NCI-H446 (cell line): ENCODE measurements at regions not wholly inside any gene's neighbourhood (a gene's known extent, or its start where the extent isn't known, plus 50 kb on each side); places are given as distances from the start of the nearest gene placed in this dataset.
"Not testable (repeated sequence)": the region's sequence is repeated elsewhere in the genome, so short reads cannot be mapped to it uniquely, and the experiment has no call there.

Experiments
- DNase-seq, 2 experiments: peaks; one replicate each; lab custom pipeline; 2025; lab: John Stamatoyannopoulos, UW

GRCh38 chr7:82624965-82625364 lies 181.4 kb upstream of the CACNA2D1 start:
- no peak for DNase-seq

- DNase-seq = no peak
These were observed 180.8 kb upstream of the CACNA2D1 start for GRCh38 chr7:82624337-82624736.

GRCh38 chr7:82623812-82624211 lies 180.2 kb upstream of the CACNA2D1 start:
- DNase-seq = no peak

- DNase-seq = no peak
These were observed 173.6 kb upstream of the CACNA2D1 start for GRCh38 chr7:82617156-82617555.

GRCh38 chr7:82616059-82616728 lies 172.6 kb upstream of the CACNA2D1 start:
- peak; percentile 27 to 52 for DNase-seq

- DNase-seq = no peak
These were observed 171.9 kb upstream of the CACNA2D1 start for GRCh38 chr7:82615527-82615926.

GRCh38 chr7:82609746-82610145 lies 166.2 kb upstream of the CACNA2D1 start:
- DNase-seq = no peak

- DNase-seq = peak; percentile 30 to 69
These were observed 161.8 kb upstream of the CACNA2D1 start for GRCh38 chr7:82605247-82605864.

- DNase-seq = no peak
These were observed 158.5 kb upstream of the CACNA2D1 start for GRCh38 chr7:82602066-82602465.

GRCh38 chr7:82600531-82600930 lies 157.0 kb upstream of the CACNA2D1 start:
- no peak for DNase-seq

- no peak for DNase-seq
These were observed 156.3 kb upstream of the CACNA2D1 start for GRCh38 chr7:82599895-82600294.

GRCh38 chr7:82598958-82599357 lies 155.4 kb upstream of the CACNA2D1 start:
- no peak for DNase-seq

- DNase-seq = not testable (repeated sequence)
These were observed 152.2 kb upstream of the CACNA2D1 start for GRCh38 chr7:82595795-82596194.

GRCh38 chr7:82595176-82595575 lies 151.6 kb upstream of the CACNA2D1 start:
- peak in 1 of 2 experiments; percentile 62 for DNase-seq

- peak in 1 of 2 experiments; percentile 22 for DNase-seq
These were observed 151.1 kb upstream of the CACNA2D1 start for GRCh38 chr7:82594665-82595064.

- peak; percentile 16 to 69 for DNase-seq
These were observed 150.2 kb upstream of the CACNA2D1 start for GRCh38 chr7:82593780-82594179.

- no peak for DNase-seq
These were observed 148.8 kb upstream of the CACNA2D1 start for GRCh38 chr7:82592416-82592815.

- peak; percentile 25 to 31 for DNase-seq
These were observed 135.5 kb upstream of the CACNA2D1 start for GRCh38 chr7:82579047-82579446.

GRCh38 chr7:82578430-82578829 lies 134.9 kb upstream of the CACNA2D1 start:
- peak; percentile 45 to 69 for DNase-seq

- peak; percentile 83 to 87 for DNase-seq
These were observed 128.8 kb upstream of the CACNA2D1 start for GRCh38 chr7:82572195-82572880.

GRCh38 chr7:82571047-82571446 lies 127.5 kb upstream of the CACNA2D1 start:
- DNase-seq = not testable (repeated sequence)

GRCh38 chr7:82567841-82568240 lies 124.3 kb upstream of the CACNA2D1 start:
- DNase-seq = no peak

- DNase-seq = no peak
These were observed 123.8 kb upstream of the CACNA2D1 start for GRCh38 chr7:82567356-82567755.
